ENCODE measurements at regions not wholly inside any gene's neighbourhood (a gene's known extent, or its start where the extent isn't known, plus 50 kb on each side); places are given as distances from the start of the nearest gene placed in this dataset.

DNA sequence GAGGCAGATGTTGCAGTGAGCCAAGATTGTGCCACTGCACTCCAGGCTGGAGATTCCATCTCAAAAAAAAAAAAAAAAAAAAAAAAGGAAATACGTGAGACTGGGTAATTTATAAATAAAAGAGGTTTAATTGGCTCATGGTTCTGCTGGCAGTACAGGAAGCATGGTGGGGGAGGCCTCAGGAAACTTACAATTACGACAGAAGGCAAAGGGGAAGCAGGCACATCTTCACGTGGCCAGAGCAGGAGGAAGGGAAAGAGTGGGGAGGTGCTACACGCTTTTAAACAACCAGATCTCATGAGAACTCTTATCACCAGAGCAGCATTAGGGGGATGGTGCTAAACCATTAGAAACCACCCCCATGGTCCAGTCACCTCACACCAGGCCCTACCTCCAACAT, 138.2 kb upstream of the IL12A start:
- TF ChIP-seq POLR2A (IDR thresholded peaks at IDR 0.05; ENCODE audit: low read length) (no peak), GATA1 (IDR thresholded peaks at IDR 0.05; ENCODE audit: low read depth, low read length) (no peak)

Measured in erythroblast (primary cell).